ENCODE measurements at regions not wholly inside any gene's neighbourhood (a gene's known extent, or its start where the extent isn't known, plus 50 kb on each side); places are given as distances from the start of the nearest gene placed in this dataset.

DNA sequence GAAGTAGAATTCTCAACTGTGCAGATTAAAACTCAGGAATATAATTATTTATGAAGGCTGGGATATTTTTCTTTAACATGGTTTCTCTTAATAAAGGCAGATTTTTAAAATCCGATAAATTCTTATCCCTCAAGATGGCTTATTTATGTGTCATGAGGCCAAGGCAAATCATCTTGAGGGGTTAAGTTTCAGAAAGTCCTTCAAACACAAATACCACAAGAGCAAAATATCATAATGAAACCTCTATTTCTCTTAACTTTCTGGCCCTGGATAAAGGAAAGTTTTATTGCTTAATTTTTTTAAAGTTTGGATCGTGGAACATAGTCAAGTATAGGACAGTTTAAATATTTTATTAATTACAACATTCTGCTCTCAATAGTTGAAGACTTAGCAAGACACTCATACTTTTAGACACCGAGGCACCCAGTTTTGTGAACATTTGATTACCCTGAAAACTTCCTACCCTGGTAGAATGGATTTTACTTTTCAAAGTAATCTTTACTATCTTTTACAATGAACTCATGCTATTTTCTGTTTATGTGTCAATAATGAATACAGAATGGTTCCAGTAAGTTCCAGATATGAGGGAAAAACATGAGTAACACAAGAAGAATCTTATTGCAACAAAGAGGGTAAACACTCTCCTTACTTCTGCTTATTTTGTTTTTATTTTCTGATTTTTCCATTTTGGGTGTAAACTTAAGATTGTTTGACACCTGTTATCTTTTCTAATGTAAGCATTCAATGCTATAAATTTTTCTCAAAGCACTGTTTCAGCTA, 200.7 kb upstream of the IL15 start:
- Histone ChIP-seq H3K27me3 (no peaks in the 10 kb centered on the region), H3K4me1 (no peaks in the 10 kb centered on the region), H3K9me3 (no peaks in the 10 kb centered on the region), H3K4me3 (no peak overlapping the region), H3K36me3 (no peaks in the 10 kb centered on the region), H3K27ac (no peak overlapping the region)
- no peak for TF ChIP-seq EP300 (IDR thresholded peaks at IDR 0.05; ENCODE audit: low read depth)
- no peak for TF ChIP-seq POLR2A (IDR thresholded peaks at IDR 0.05)
- 72% methylated on average over 3 of the region's 3 CpGs for WGBS, 2 donors (ENCODE audit: low coverage in 1 of 2)
- no peak for DNase-seq
- in situ Hi-C loops (cut with MboI; ENCODE audit: low pct_ligation_motif_present in 1 of 4, low pct_unique_long_range_greater_than_20kb in 1 of 4, low sequenced_read_pairs in 3 of 4) (no loop called here), intact Hi-C loops (cut with DNase I; ENCODE audit: low total_unique reads) (no loop called here)

DNA sequence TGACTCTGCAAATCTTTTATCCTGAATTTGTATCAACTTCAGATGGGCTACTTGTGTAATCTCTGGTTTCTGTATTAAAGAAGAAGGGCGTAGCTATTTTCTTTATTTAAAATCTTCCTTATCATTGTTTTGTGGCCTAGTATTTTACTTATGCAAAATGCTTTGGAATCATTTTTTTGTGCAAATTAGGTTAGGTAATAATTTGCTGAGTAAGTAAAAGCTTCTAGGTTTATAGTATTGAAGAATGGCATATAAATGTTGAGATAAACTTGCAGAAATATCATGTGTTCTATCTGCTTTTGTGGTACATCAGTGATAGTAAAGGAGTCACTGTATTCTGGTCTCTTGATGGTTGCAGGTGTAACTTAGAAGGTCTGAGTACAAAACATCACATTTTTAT, 197.2 kb upstream of the IL15 start:
- DNase-seq, result no peak
- in situ Hi-C loops (cut with MboI; ENCODE audit: low pct_ligation_motif_present in 1 of 4, low pct_unique_long_range_greater_than_20kb in 1 of 4, low sequenced_read_pairs in 3 of 4) (no loop called here), intact Hi-C loops (cut with DNase I; ENCODE audit: low total_unique reads) (no loop called here)
- WGBS, 2 donors (ENCODE audit: low coverage in 1 of 2), result 67 to 90% methylated on average over 1 of the region's 1 CpG
- no peaks in the 10 kb centered on the region for H3K27me3 ChIP-seq
- no peak overlapping the region for H3K27ac ChIP-seq
- no peaks in the 10 kb centered on the region for H3K4me1 ChIP-seq
- H3K4me3 ChIP-seq, result no peak overlapping the region
- H3K36me3 ChIP-seq, result no peaks in the 10 kb centered on the region
- no peaks in the 10 kb centered on the region for H3K9me3 ChIP-seq
- TF ChIP-seq POLR2A (IDR thresholded peaks at IDR 0.05), result no peak
- TF ChIP-seq, protein P1, sequence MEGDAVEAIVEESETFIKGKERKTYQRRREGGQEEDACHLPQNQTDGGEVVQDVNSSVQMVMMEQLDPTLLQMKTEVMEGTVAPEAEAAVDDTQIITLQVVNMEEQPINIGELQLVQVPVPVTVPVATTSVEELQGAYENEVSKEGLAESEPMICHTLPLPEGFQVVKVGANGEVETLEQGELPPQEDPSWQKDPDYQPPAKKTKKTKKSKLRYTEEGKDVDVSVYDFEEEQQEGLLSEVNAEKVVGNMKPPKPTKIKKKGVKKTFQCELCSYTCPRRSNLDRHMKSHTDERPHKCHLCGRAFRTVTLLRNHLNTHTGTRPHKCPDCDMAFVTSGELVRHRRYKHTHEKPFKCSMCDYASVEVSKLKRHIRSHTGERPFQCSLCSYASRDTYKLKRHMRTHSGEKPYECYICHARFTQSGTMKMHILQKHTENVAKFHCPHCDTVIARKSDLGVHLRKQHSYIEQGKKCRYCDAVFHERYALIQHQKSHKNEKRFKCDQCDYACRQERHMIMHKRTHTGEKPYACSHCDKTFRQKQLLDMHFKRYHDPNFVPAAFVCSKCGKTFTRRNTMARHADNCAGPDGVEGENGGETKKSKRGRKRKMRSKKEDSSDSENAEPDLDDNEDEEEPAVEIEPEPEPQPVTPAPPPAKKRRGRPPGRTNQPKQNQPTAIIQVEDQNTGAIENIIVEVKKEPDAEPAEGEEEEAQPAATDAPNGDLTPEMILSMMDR (IDR thresholded peaks at IDR 0.05), result no peak
- TF ChIP-seq POLR2AphosphoS5 (IDR thresholded peaks at IDR 0.05), result no peak
- no peak for TF ChIP-seq EP300 (IDR thresholded peaks at IDR 0.05; ENCODE audit: low read depth)

DNA sequence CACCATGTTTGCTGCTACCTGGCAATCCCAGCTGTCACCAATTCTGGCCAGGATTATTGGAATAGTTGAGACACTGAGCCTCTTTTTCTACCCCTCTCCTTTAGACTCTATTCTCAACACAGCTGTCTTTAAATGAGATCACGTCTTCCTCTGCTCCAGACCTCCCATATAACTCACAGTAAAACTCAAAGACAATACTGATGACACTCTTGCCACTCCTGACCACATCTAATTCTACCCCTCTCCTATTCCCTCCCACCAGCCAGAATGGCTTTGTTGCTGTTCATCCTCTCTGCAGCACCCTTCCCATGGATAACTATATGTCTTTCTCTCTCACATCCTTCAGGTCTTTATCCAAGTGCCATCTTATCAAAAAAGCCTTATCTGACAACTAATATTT, 188.6 kb upstream of the IL15 start:
- no peaks in the 10 kb centered on the region for H3K36me3 ChIP-seq
- no peak for DNase-seq
- intact Hi-C loops (cut with DNase I; ENCODE audit: low total_unique reads) (no loop called here), in situ Hi-C loops (cut with MboI; ENCODE audit: low pct_ligation_motif_present in 1 of 4, low pct_unique_long_range_greater_than_20kb in 1 of 4, low sequenced_read_pairs in 3 of 4) (no loop called here)
- no peak for TF ChIP-seq POLR2AphosphoS5 (IDR thresholded peaks at IDR 0.05)
- TF ChIP-seq EP300 (IDR thresholded peaks at IDR 0.05; ENCODE audit: low read depth), result no peak
- no peak for TF ChIP-seq POLR2A (IDR thresholded peaks at IDR 0.05)
- TF ChIP-seq, protein P1 (IDR thresholded peaks at IDR 0.05), result no peak
- WGBS, 2 donors (ENCODE audit: low coverage in 1 of 2), result 34 to 50% methylated on average over 1 of the region's 1 CpG
- no peaks in the 10 kb centered on the region for H3K9me3 ChIP-seq
- H3K27me3 ChIP-seq, result no peaks in the 10 kb centered on the region
- no peak overlapping the region for H3K27ac ChIP-seq
- H3K4me3 ChIP-seq, result no peak overlapping the region
- no peaks in the 10 kb centered on the region for H3K4me1 ChIP-seq

DNA sequence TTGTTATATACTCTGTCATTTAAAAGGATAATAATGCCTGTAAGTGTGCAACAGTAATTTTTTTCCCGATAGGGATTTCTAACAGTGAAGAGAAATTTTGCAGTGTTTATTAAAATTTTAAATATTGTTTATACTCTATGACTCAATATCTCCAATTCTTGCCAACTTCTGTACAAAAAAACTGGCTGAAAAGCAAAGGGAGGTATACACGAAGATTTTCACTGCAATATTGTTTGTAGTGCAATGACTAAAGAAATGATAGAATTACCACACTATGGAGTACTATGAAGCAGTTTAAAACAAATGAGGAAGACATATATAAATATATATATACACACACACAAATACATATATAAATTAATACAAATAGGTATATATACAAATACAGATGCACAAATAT, 187.9 kb upstream of the IL15 start:
- DNase-seq, result no peak
- Histone ChIP-seq H3K36me3 (no peaks in the 10 kb centered on the region), H3K9me3 (no peaks in the 10 kb centered on the region), H3K4me3 (no peak overlapping the region), H3K27me3 (no peaks in the 10 kb centered on the region), H3K4me1 (no peaks in the 10 kb centered on the region), H3K27ac (no peak overlapping the region)
- intact Hi-C loops (cut with DNase I; ENCODE audit: low total_unique reads), result no loop called here
- WGBS, 2 donors (ENCODE audit: low coverage in 1 of 2), result 57% methylated on average over 2 of the region's 2 CpGs
- TF ChIP-seq, protein P1 (IDR thresholded peaks at IDR 0.05), result no peak
- TF ChIP-seq POLR2A (IDR thresholded peaks at IDR 0.05) (no peak), EP300 (IDR thresholded peaks at IDR 0.05; ENCODE audit: low read depth) (no peak), POLR2AphosphoS5 (IDR thresholded peaks at IDR 0.05) (no peak)
- in situ Hi-C loops (cut with MboI; ENCODE audit: low pct_ligation_motif_present in 1 of 4, low pct_unique_long_range_greater_than_20kb in 1 of 4, low sequenced_read_pairs in 3 of 4), result no loop called here

DNA sequence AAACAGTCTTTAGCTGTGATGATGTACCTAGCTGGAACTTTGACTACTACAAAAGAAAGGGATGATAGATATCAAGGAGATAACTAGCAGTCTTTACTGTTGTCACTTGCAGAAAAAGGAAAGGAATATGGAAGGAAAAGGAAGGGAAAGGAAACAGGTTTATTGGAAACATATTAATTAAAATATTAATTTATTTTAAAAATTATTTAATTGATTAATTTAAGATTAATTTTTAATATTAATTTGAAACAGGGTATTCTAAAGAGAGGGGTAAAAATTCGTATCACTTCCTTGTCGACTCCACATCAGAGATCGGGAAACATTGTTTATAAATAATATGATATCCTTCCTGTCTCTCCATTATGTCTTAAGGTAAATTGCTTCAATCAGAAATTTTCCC, 186.5 kb upstream of the IL15 start:
- H3K4me1 ChIP-seq, result no peaks in the 10 kb centered on the region
- no peak for DNase-seq
- intact Hi-C loops (cut with DNase I; ENCODE audit: low total_unique reads) (no loop called here), in situ Hi-C loops (cut with MboI; ENCODE audit: low pct_ligation_motif_present in 1 of 4, low pct_unique_long_range_greater_than_20kb in 1 of 4, low sequenced_read_pairs in 3 of 4) (no loop called here)
- no peaks in the 10 kb centered on the region for H3K27me3 ChIP-seq
- no peak overlapping the region for H3K4me3 ChIP-seq
- no peak for TF ChIP-seq EP300 (IDR thresholded peaks at IDR 0.05; ENCODE audit: low read depth)
- no peak for TF ChIP-seq POLR2A (IDR thresholded peaks at IDR 0.05)
- TF ChIP-seq, protein P1 (IDR thresholded peaks at IDR 0.05), result no peak
- no peak for TF ChIP-seq POLR2AphosphoS5 (IDR thresholded peaks at IDR 0.05)
- no peak overlapping the region for H3K27ac ChIP-seq
- no peaks in the 10 kb centered on the region for H3K36me3 ChIP-seq
- 72 to 84% methylated on average over 3 of the region's 3 CpGs for WGBS, 2 donors (ENCODE audit: low coverage in 1 of 2)
- H3K9me3 ChIP-seq, result no peaks in the 10 kb centered on the region
